Adrenal gland (tissue), 9 donors: ENCODE measurements at regions not wholly inside any gene's neighbourhood (a gene's known extent, or its start where the extent isn't known, plus 50 kb on each side); places are given as distances from the start of the nearest gene placed in this dataset.

Experiments used
- DNase-seq, 7 donors: peaks; one replicate each; pipeline ENCODE4 v3.0.0-alpha.2; 2019 to 2020
- H3K27ac ChIP-seq, 5 donors: fragments of 200-600 bp; sonication (generic) in 4 of 5; 1 replicate in 3 of 5; 2 replicates in 2 of 5; pipeline versions ENCODE4 v1.5.1 to v1.8.0; 2016 to 2020; ENCODE audit warnings: mild to moderate bottlenecking in 1 of 5
- H3K27me3 ChIP-seq: fragments of 200-600 bp; 2 replicates; pipeline ENCODE4 v1.8.0; 2021
- H3K36me3 ChIP-seq, 2 donors: fragments of 200-600 bp; replicated peaks in 1 of 2; 1 replicate in 1 of 2; 2 replicates in 1 of 2; pipeline versions ENCODE4 v1.5.1 to v1.8.0; 2018 to 2022
- H3K4me1 ChIP-seq, 2 donors: fragments of 200-600 bp; replicated peaks in 1 of 2; 1 replicate in 1 of 2; 2 replicates in 1 of 2; pipeline versions ENCODE4 v1.5.1 to v1.8.0; 2018 to 2021
- H3K4me3 ChIP-seq, 4 donors: fragments of 200-600 bp; sonication (generic) in 3 of 4; one replicate each; pipeline ENCODE4 v1.5.1; 2016 to 2018
- H3K9me3 ChIP-seq, 3 donors: fragments of 200-600 bp; sonication (generic) in 1 of 3; replicated peaks in 1 of 3; 1 replicate in 2 of 3; 2 replicates in 1 of 3; pipeline versions ENCODE4 v1.5.1 to v1.8.0; 2016 to 2021
- POLR2A ChIP-seq, 2 donors: fragments of 450-650 bp; IDR thresholded peaks; one replicate each; pipeline ENCODE4 v1.6.1; 2017; ENCODE audit warnings: antibody characterized with exemption in 2 of 2, mild to moderate bottlenecking in 2 of 2, moderate library complexity in 1 of 2
- WGBS, 4 donors: extraction: QIAGEN DNeasy Blood & Tissue Kit in 2 of 4; methylation state at CpG; one replicate each; pipeline versions ENCODE4 v1.1.5 to v1.1.7; 2013 to 2017; 5-methylcytosine and 5-hydroxymethylcytosine counted together
- intact Hi-C, 2 donors: fragments of 100-400 bp; cut with DNase I; formaldehyde crosslinking; loops; one replicate each; pipeline versions ENCODE4 v1.14.1 to v1.15.0; 2022 to 2023
- TF ChIP-seq, protein P1 (sequence below), 6 experiments: fragments of 450-650 bp in 4 of 6; fragments of 200-600 bp in 2 of 6; sonication (generic) in 1 of 6; IDR thresholded peaks; 1 replicate in 5 of 6; 2 replicates in 1 of 6; pipeline versions ENCODE4 v1.5.1 to v1.8.0; 2016 to 2021; ENCODE audit warnings: antibody characterized with exemption in 6 of 6, mild to moderate bottlenecking in 2 of 6, moderate library complexity in 1 of 6
- donor health status: healthy with polysubstance abuse.
- donor health status: Bipolar disorder and iron deficiency.
- donor health status: DM: yes; HTN: yes; CAD: no.
- donor health status: DM: no; HTN: no; CAD: no.
- donor health status: DM: no; HTN: no; CAD: no.

DNA sequence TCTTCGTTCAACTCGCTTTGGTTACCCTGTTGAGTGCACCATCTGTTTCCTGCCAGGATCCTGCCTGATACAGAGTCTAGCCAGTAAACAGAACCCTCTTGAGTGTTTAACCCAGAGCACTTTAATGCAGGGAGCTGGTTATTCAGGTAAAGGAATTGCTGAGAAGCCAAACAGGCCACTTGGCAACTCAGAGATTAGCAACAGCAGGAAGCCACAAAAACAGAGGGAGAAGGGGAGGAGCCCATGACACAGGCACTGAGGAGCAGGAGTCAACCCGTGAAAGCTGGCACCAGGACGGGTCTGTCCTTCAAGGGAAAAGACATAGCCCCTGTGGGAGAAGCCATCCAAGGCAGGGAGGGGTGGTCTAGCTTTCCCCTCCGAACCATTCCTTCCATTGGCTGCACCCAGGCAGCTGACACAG is 641.4 kb downstream of the ZNF674 start:
- Histone ChIP-seq H3K27ac (no peak overlapping the region), H3K27me3 (peaks cover 11% of the 10 kb centered on the region), H3K36me3 (no peaks in the 10 kb centered on the region), H3K4me3 (no peak overlapping the region), H3K9me3 (no peaks in the 10 kb centered on the region), H3K4me1 (no peaks in the 10 kb centered on the region)
- TF ChIP-seq, protein P1, sequence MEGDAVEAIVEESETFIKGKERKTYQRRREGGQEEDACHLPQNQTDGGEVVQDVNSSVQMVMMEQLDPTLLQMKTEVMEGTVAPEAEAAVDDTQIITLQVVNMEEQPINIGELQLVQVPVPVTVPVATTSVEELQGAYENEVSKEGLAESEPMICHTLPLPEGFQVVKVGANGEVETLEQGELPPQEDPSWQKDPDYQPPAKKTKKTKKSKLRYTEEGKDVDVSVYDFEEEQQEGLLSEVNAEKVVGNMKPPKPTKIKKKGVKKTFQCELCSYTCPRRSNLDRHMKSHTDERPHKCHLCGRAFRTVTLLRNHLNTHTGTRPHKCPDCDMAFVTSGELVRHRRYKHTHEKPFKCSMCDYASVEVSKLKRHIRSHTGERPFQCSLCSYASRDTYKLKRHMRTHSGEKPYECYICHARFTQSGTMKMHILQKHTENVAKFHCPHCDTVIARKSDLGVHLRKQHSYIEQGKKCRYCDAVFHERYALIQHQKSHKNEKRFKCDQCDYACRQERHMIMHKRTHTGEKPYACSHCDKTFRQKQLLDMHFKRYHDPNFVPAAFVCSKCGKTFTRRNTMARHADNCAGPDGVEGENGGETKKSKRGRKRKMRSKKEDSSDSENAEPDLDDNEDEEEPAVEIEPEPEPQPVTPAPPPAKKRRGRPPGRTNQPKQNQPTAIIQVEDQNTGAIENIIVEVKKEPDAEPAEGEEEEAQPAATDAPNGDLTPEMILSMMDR (IDR thresholded peaks at IDR 0.05): no peak
- TF ChIP-seq POLR2A (IDR thresholded peaks at IDR 0.05): no peak
- 34 to 54% (median 47%) methylated on average over 3 to 5 of the region's 5 CpGs for WGBS, 4 donors
- DNase-seq: no peak
- intact Hi-C loops: no loop called here

DNA sequence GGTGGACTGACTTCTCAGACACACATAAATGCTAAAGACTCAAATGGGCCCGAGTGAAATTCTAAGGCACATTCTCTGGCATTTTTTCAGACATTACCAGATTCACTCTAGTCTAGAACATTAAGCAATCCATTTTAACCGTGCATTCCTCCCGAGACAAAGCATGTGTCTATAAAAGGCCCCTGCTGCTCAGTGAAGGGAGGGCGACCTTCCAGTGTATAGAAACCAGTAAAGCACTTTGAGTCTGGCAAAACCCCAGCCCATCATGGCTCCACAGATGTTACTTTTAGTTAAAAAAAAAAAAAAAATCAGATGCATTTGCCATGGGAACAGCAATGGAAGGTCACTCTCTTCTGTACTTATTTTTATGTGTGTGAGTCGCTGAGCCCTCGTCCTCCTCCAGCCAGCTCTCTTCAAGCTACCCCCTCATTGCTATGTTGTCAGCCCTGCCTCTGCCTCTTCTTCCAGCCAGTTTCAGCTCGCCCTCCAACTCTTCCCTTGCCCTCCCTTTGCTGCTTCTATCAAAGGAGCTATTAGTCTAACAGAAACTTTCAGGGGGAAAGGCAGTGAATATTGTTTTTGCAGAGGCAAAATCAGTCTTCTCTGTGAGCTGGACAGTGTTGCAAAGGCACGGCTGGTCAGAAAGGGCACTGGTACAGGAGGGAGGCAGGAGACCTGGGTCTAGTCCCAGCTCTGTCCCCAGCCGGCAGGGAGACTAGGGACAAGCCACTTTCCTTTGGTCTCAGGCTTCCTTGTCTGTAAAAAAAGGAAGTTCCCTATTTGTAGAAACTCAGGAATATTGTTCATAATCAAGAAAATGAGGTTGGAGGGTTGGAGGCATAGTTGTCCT is 644.2 kb downstream of the ZNF674 start:
- no peak overlapping the region for H3K27ac ChIP-seq
- no peak overlapping the region for H3K4me3 ChIP-seq
- no peak for TF ChIP-seq POLR2A (IDR thresholded peaks at IDR 0.05)
- TF ChIP-seq, protein P1 (IDR thresholded peaks at IDR 0.05): no peak
- no peaks in the 10 kb centered on the region for H3K36me3 ChIP-seq
- H3K4me1 ChIP-seq: no peaks in the 10 kb centered on the region
- DNase-seq: no peak
- no peaks in the 10 kb centered on the region for H3K9me3 ChIP-seq
- peaks cover 23% of the 10 kb centered on the region for H3K27me3 ChIP-seq
- 30 to 44% (median 42%) methylated on average over 9 of the region's 9 CpGs for WGBS, 4 donors
- intact Hi-C loops: no loop called here

DNA sequence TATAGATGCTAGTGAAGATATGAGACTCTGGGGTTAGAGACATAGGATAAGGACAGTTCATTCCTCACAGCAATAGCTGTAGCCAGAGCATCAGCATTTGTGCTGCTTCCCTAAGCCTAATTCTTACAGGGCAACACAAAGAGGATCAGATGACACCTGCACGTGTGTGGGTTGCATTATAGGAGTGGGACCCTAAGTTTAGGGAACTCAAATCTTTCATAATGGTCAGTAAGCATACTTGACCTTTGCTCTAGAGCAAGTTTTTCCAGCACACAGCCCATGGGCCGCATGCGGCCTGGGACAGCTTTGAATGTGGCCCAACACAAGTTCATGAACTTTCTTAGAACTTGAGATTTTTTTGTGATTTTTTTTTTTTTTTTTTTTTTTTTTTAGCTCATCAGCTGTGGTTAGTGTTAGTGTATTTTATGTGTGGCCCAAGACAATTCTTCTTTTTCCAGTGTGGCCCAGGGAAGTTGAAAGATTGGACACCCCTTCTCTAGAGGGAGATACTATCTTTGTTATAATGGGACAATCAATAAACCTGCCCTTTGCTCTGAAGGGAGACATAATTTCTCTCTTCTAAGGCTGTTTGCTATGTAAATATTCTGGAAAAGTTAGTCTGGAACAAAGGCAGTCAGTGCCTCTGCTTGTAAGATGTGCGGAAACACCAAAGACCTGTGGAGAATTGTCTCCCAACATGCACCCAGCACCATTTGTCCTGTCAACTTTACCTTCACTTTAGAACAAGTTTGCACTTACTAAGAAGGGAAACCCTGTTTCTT is 650.2 kb downstream of the ZNF674 start:
- intact Hi-C loops: no loop called here

DNA sequence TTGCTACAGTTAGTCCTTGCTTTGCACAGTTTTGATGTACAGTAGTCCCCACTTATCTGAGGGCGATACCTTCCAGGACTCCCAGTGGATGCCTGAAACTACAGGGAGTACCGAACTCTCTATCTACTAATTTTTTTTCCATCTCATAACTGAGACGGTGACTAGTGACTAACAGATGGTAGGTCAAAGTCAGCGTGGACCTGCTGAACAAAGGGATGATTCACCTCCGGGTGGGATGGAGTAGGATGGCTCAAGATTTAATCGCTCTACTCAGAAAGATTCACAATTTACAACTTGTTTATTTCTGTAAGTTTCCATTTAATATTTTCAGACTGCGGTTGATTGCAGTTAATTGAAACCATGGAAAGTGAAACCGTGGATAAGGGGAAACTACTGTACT is 655.8 kb downstream of the ZNF674 start:
- no peak for TF ChIP-seq POLR2A (IDR thresholded peaks at IDR 0.05)
- TF ChIP-seq, protein P1 (IDR thresholded peaks at IDR 0.05): no peak
- Histone ChIP-seq H3K36me3 (no peaks in the 10 kb centered on the region), H3K4me3 (no peak overlapping the region), H3K27ac (no peak overlapping the region), H3K4me1 (no peaks in the 10 kb centered on the region), H3K27me3 (no peaks in the 10 kb centered on the region), H3K9me3 (no peaks in the 10 kb centered on the region)
- intact Hi-C loops: no loop called here
- DNase-seq: no peak
- 82 to 85% (median 83%) methylated on average over 8 of the region's 8 CpGs for WGBS, 4 donors

More for the DNA sequence above, 650.2 kb downstream of the ZNF674 start:
- no peaks in the 10 kb centered on the region for H3K9me3 ChIP-seq
- no peaks in the 10 kb centered on the region for H3K4me1 ChIP-seq
- no peak for DNase-seq
- H3K27ac ChIP-seq: no peak overlapping the region
- 76 to 87% (median 85%) methylated on average over 4 of the region's 4 CpGs for WGBS, 4 donors
- peaks cover 20% of the 10 kb centered on the region for H3K27me3 ChIP-seq
- no peak overlapping the region for H3K4me3 ChIP-seq
- H3K36me3 ChIP-seq: no peaks in the 10 kb centered on the region
- TF ChIP-seq POLR2A (IDR thresholded peaks at IDR 0.05): no peak
- TF ChIP-seq, protein P1 (IDR thresholded peaks at IDR 0.05): no peak
